ENCODE measurements at regions not wholly inside any gene's neighbourhood (a gene's known extent, or its start where the extent isn't known, plus 50 kb on each side); places are given as distances from the start of the nearest gene placed in this dataset.

GRCh38 chr14:65936342-65936975, 523.9 kb downstream of the FUT8 start:
- TF ChIP-seq CTCF (conservative IDR thresholded peaks at IDR 0.05; ENCODE audit: low read depth, low read length): no peak
- TF ChIP-seq MAZ (IDR thresholded peaks at IDR 0.05; ENCODE audit: borderline replicate concordance, low read depth, low read length): no peak
- no peak for TF ChIP-seq POLR2A (IDR thresholded peaks at IDR 0.05; ENCODE audit: low read depth, low read length)
- no peak for TF ChIP-seq RCOR1 (IDR thresholded peaks at IDR 0.05; ENCODE audit: insufficient replicate concordance, low read length)
- no peak for TF ChIP-seq FOS (IDR thresholded peaks at IDR 0.05; ENCODE audit: low read depth, low read length)
- TF ChIP-seq RFX5 (IDR thresholded peaks at IDR 0.05; ENCODE audit: low read depth, low read length): no peak
- no peak for TF ChIP-seq CEBPB (IDR thresholded peaks at IDR 0.05; ENCODE audit: low read depth, low read length)
- TF ChIP-seq BHLHE40 (IDR thresholded peaks at IDR 0.05; ENCODE audit: low read depth, low read length): no peak
- TF ChIP-seq MAFK (IDR thresholded peaks at IDR 0.05; ENCODE audit: low read depth, low read length): no peak
